ENCODE measurements at regions not wholly inside any gene's neighbourhood (a gene's known extent, or its start where the extent isn't known, plus 50 kb on each side); places are given as distances from the start of the nearest gene placed in this dataset.

GRCh38 chr17:63370696-63371095 is 75.4 kb downstream of the CYB561 start:
- no peak for TF ChIP-seq ZNF408 (CRISPR knock-in tag; IDR thresholded peaks at IDR 0.05; ENCODE audit: low read depth)
- TF ChIP-seq CTCF (IDR thresholded peaks at IDR 0.05 in 2 of 3, conservative IDR thresholded peaks at IDR 0.05 in 1 of 3; ENCODE audit: insufficient read depth in 2 of 3, low read depth in 1 of 3, low read length in 3 of 3): no peak
- no peak for TF ChIP-seq U2AF2 (optimal IDR thresholded peaks at IDR 0.05; ENCODE audit: low read depth, low read length)
- no peak for TF ChIP-seq SOX6 (IDR thresholded peaks at IDR 0.05)
- TF ChIP-seq ZNF212 (CRISPR knock-in tag; IDR thresholded peaks at IDR 0.05): no peak
- TF ChIP-seq TRIM24 (IDR thresholded peaks at IDR 0.05): no peak
- TF ChIP-seq RERE (CRISPR knock-in tag; IDR thresholded peaks at IDR 0.05; ENCODE audit: borderline replicate concordance): no peak
- TF ChIP-seq CAMTA2 (CRISPR knock-in tag; conservative IDR thresholded peaks at IDR 0.05): no peak
- TF ChIP-seq ARID2 (IDR thresholded peaks at IDR 0.05): no peak
- TF ChIP-seq ESRRA (IDR thresholded peaks at IDR 0.05; ENCODE audit: borderline replicate concordance, low read depth): no peak
- TF ChIP-seq KAT7 (CRISPR knock-in tag; IDR thresholded peaks at IDR 0.05; ENCODE audit: borderline replicate concordance): no peak
- no peak for TF ChIP-seq ZNF76 (CRISPR knock-in tag; IDR thresholded peaks at IDR 0.05; ENCODE audit: borderline replicate concordance)
- TF ChIP-seq TCF7L2 (IDR thresholded peaks at IDR 0.05; ENCODE audit: low read depth, low read length): no peak
